ENCODE measurements at regions not wholly inside any gene's neighbourhood (a gene's known extent, or its start where the extent isn't known, plus 50 kb on each side); places are given as distances from the start of the nearest gene placed in this dataset.

DNA sequence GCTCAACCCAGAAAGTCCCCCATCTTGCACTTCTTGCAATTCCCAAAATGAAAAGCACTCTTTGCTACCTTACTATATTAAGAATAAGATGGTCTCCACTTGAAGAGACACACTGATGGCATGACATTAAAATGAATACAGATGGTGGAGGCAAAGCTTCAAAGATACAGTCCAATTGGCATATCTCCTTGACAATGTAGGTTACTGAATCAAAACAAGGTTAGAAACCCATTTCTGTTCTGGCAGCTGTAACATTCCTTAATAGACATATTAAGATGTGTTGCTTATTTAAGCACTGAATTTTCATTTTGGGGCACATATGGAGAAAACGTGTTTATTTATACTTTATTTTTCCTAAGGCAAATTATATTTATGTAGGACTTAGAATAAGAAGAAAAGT is 1262.8 kb upstream of the CDH8 start:
- no peak for TF ChIP-seq CTCF (IDR thresholded peaks at IDR 0.05)
- no peak for DNase-seq (ENCODE audit: low spot score)
- ATAC-seq (ENCODE audit: low FRiP score), result no peak

GRCh38 chr16:63292036-63292435 is 1255.8 kb upstream of the CDH8 start:
- no peak for TF ChIP-seq CTCF (IDR thresholded peaks at IDR 0.05)
- DNase-seq (ENCODE audit: low spot score), result no peak
- no peak for ATAC-seq (ENCODE audit: low FRiP score)

DNA sequence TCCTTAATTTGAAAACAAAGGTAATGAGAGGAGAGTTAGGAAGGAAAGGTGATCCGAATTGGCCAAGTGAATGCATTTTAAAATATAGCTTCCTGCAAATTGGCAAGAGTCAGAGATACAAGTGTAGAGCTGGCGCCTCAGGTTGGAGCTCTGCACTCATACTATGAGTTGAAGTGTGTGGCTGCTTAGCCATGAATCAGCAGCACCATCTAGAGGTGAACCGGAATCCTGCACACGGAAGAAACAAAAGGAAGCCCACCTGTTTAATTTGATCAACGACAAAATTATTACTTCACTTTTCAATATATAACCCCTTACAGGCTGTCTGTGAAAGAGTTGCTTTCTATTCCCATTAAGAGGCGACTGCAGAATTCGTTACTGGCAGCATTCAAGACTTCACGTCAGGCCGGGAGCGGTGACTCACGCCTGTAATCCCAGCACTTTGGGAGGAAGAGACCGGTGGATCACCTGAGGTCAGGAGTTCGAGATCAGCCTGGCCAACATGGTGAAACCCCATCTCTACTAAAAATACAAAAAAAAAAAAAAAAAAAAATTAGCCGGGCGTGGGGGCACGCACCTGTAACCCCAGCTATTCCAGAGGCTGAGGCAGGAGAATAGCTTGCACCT is 1253.7 kb upstream of the CDH8 start:
- ATAC-seq (ENCODE audit: low FRiP score) (peak; percentile 57), DNase-seq (ENCODE audit: low spot score) (no peak)
- no peak for TF ChIP-seq CTCF (IDR thresholded peaks at IDR 0.05)

- ATAC-seq (ENCODE audit: low FRiP score) (no peak), DNase-seq (ENCODE audit: low spot score) (no peak)
- no peak for TF ChIP-seq CTCF (IDR thresholded peaks at IDR 0.05)
These were observed 1251.2 kb upstream of the CDH8 start for GRCh38 chr16:63287401-63287800.

- no peak for TF ChIP-seq CTCF (IDR thresholded peaks at IDR 0.05)
- ATAC-seq (ENCODE audit: low FRiP score) (no peak), DNase-seq (ENCODE audit: low spot score) (no peak)
These were observed 1247.5 kb upstream of the CDH8 start for GRCh38 chr16:63283721-63284120.

- ATAC-seq (ENCODE audit: low FRiP score) (no peak), DNase-seq (ENCODE audit: low spot score) (no peak)
- TF ChIP-seq CTCF (IDR thresholded peaks at IDR 0.05), result no peak
These were observed 1208.4 kb upstream of the CDH8 start for GRCh38 chr16:63244631-63245030.

GRCh38 chr16:63241497-63242028 is 1205.3 kb upstream of the CDH8 start:
- ATAC-seq (ENCODE audit: low FRiP score) (no peak), DNase-seq (ENCODE audit: low spot score) (no peak)
- no peak for TF ChIP-seq CTCF (IDR thresholded peaks at IDR 0.05)

Data from omental fat pad (tissue), 3 donors.